WTC11 (cell line): ENCODE measurements at regions not wholly inside any gene's neighbourhood (a gene's known extent, or its start where the extent isn't known, plus 50 kb on each side); places are given as distances from the start of the nearest gene placed in this dataset.

Experiments used
- CTCF ChIP-seq: fragments of 200-600 bp; IDR thresholded peaks from 2 replicates; pipeline ENCODE4 v1.8.0; 2022; ENCODE audit warnings: antibody characterized with exemption
- MAX ChIP-seq: sonication (generic); formaldehyde crosslinking; IDR thresholded peaks from 2 replicates; pipeline ENCODE4 v1.8.0; 2022; ENCODE audit warnings: mild to moderate bottlenecking, missing genetic modification reagents
- RORB ChIP-seq: fragments of 250-450 bp; sonication (Bioruptor Pico); IDR thresholded peaks from 2 replicates; pipeline ENCODE4 v1.9.0; 2021; ENCODE audit warnings: mild to moderate bottlenecking
- ZBTB21 ChIP-seq: sonication (generic); formaldehyde crosslinking; IDR thresholded peaks from 2 replicates; pipeline ENCODE4 v1.8.1; 2023; ENCODE audit warnings: mild to moderate bottlenecking, missing genetic modification reagents, borderline replicate concordance

DNA sequence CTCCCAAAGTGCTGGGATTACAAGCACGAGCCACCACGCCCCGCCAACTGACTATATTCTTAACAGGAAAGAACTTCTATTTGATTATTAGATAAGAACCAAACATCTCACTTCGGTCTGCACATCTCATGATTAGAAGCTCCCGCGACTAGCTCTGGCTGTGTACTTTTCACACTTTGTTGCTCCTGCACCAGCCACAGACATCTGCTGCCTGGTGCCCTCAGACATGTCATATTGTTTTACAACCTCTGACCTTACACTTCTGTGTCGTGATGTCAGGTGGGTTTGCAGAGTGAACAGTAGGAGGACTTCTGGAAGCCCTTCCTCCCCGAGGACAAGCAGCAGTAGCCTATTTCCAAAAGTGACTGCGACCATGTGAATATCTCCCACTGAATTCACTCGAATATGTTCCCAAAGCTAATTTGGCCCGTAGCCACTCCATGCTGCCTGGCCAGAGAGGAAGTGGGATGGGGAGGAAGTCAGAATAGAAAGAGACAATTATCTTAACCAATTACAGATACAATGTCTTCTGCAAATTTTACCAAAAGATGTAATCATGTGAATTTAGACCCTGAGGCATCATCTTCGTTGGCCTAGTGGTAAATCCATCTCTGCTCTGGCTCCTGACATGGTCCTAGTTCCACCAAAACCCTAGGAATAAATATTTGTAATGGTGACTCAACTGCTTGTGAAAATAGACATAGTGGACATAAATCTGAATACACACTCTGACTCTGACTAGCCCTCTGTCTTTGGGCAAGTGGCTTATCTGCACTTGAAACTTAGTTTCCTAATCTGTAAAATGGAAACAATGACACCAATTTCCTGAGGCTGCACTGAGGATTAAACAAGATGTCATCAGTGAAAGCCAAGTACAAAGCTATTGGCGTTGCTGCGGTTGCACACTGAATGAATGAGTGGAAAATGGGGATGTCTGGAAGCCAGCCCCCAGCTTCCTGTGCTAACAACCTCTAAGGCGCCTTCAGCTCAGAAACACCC, 406.1 kb downstream of the LRATD1 start:
- no peak for TF ChIP-seq RORB (CRISPR knock-in tag)
- TF ChIP-seq ZBTB21 (CRISPR knock-in tag), result no peak
- TF ChIP-seq CTCF, result no peak
- no peak for TF ChIP-seq MAX (CRISPR knock-in tag)
